HFFc6 (cell line): ENCODE measurements at regions not wholly inside any gene's neighbourhood (a gene's known extent, or its start where the extent isn't known, plus 50 kb on each side); places are given as distances from the start of the nearest gene placed in this dataset.
A peak's percentile ranks its signal among the peaks of the same experiment; 100 is the strongest.
"Not testable (repeated sequence)": the region's sequence is repeated elsewhere in the genome, so short reads cannot be mapped to it uniquely, and the experiment has no call there.

Source experiments
- DNase-seq: peaks from one replicate; pipeline ENCODE4 v3.0.0-alpha.2; 2018
- H3K27ac Mint-ChIP-seq: 2 replicates; pipeline ENCODE4 v1.8.0; 2020; ENCODE audit warnings: mild to moderate bottlenecking, mixed read lengths
- H3K27me3 Mint-ChIP-seq: 2 replicates; pipeline ENCODE4 v1.8.0; 2021; ENCODE audit warnings: mild to moderate bottlenecking, moderate library complexity, mixed read lengths; ENCODE audit not compliant: insufficient read depth
- H3K36me3 Mint-ChIP-seq: 2 replicates; pipeline ENCODE4 v1.8.0; 2021; ENCODE audit warnings: low read depth, mixed read lengths
- H3K4me1 Mint-ChIP-seq: 2 replicates; pipeline ENCODE4 v1.8.0; 2020; ENCODE audit warnings: low read depth, mixed read lengths
- H3K4me3 Mint-ChIP-seq: 2 replicates; pipeline ENCODE4 v1.8.0; 2020; ENCODE audit warnings: mild to moderate bottlenecking, moderate library complexity, mixed read lengths
- H3K9me3 Mint-ChIP-seq: 2 replicates; pipeline ENCODE4 v1.8.0; 2020; ENCODE audit warnings: mild to moderate bottlenecking, mixed read lengths
- CTCF ChIP-seq: fragments of 200-600 bp; sonication (generic); IDR thresholded peaks from 2 replicates; pipeline ENCODE4 v1.5.0; 2021; ENCODE audit warnings: antibody characterized with exemption, mild to moderate bottlenecking

GRCh38 chr4:188346171-188346809, 207.0 kb downstream of the TRIML1 start:
- Mint-ChIP-seq H3K27ac (no peak overlapping the region), H3K4me3 (no peak overlapping the region)
- no peak for DNase-seq

GRCh38 chr4:188347339-188347738, 208.1 kb downstream of the TRIML1 start:
- Mint-ChIP-seq H3K36me3 (no peaks in the 10 kb centered on the region), H3K4me1 (no peaks in the 10 kb centered on the region), H3K9me3 (peaks cover 10% of the 10 kb centered on the region; the same call in 1 of the 2 replicates), H3K4me3 (no peak overlapping the region), H3K27me3 (no peaks in the 10 kb centered on the region; the same call in 1 of the 2 replicates), H3K27ac (no peak overlapping the region)
- no peak for TF ChIP-seq CTCF
- no peak for DNase-seq

More at GRCh38 chr4:188346171-188346809, 207.0 kb downstream of the TRIML1 start:
- Mint-ChIP-seq H3K9me3 (peaks cover 4% of the 10 kb centered on the region; the same call in 1 of the 2 replicates), H3K27me3 (no peaks in the 10 kb centered on the region; the same call in 1 of the 2 replicates), H3K4me1 (no peaks in the 10 kb centered on the region), H3K36me3 (no peaks in the 10 kb centered on the region)
- no peak for TF ChIP-seq CTCF

GRCh38 chr4:188349569-188349968, 210.3 kb downstream of the TRIML1 start:
- not testable (repeated sequence) for DNase-seq, H3K27ac Mint-ChIP-seq, H3K36me3 Mint-ChIP-seq, H3K4me3 Mint-ChIP-seq, H3K4me1 Mint-ChIP-seq, H3K27me3 Mint-ChIP-seq
- H3K9me3 Mint-ChIP-seq, result peaks cover 14% of the 10 kb centered on the region

- DNase-seq, result no peak
- no peak for TF ChIP-seq CTCF
- Mint-ChIP-seq H3K9me3 (peaks cover 7% of the 10 kb centered on the region), H3K27me3 (peaks cover 2% of the 10 kb centered on the region; the same call in 1 of the 2 replicates), H3K36me3 (no peaks in the 10 kb centered on the region), H3K4me1 (no peaks in the 10 kb centered on the region; the same call in 1 of the 2 replicates), H3K27ac (no peak overlapping the region), H3K4me3 (no peak overlapping the region)
These were observed 224.0 kb downstream of the TRIML1 start for GRCh38 chr4:188363196-188363595.

GRCh38 chr4:188370777-188371176, 231.5 kb downstream of the TRIML1 start:
- no peak overlapping the region for H3K27ac Mint-ChIP-seq
- H3K9me3 Mint-ChIP-seq, result peaks cover 19% of the 10 kb centered on the region
- H3K27me3 Mint-ChIP-seq, result no peaks in the 10 kb centered on the region; the same call in 1 of the 2 replicates
- TF ChIP-seq CTCF, result no peak
- H3K4me1 Mint-ChIP-seq, result peaks cover 14% of the 10 kb centered on the region; the same call in 1 of the 2 replicates
- H3K36me3 Mint-ChIP-seq, result peaks cover 1% of the 10 kb centered on the region; the same call in 1 of the 2 replicates
- DNase-seq, result no peak
- no peak overlapping the region for H3K4me3 Mint-ChIP-seq

GRCh38 chr4:188372058-188372457, 232.8 kb downstream of the TRIML1 start:
- peak; percentile 29 for DNase-seq
- Mint-ChIP-seq H3K36me3 (peaks cover 10% of the 10 kb centered on the region; the same call in 1 of the 2 replicates), H3K9me3 (peaks cover 28% of the 10 kb centered on the region), H3K27ac (no peak overlapping the region; the same call in 1 of the 2 replicates), H3K4me3 (no peak overlapping the region), H3K4me1 (peaks cover 14% of the 10 kb centered on the region; the same call in 1 of the 2 replicates), H3K27me3 (no peaks in the 10 kb centered on the region)
- no peak for TF ChIP-seq CTCF
